ENCODE measurements at regions not wholly inside any gene's neighbourhood (a gene's known extent, or its start where the extent isn't known, plus 50 kb on each side); places are given as distances from the start of the nearest gene placed in this dataset.

- no peak for ATAC-seq
- H3K9me3 ChIP-seq = no peaks in the 10 kb centered on the region
- H3K4me1 ChIP-seq = peaks cover 0 to 7% of the 10 kb centered on the region in 2 donors
- H3K4me3 ChIP-seq = no peak overlapping the region
- in situ Hi-C loops (cut with MboI; ENCODE audit: low sequenced_read_pairs in 4 of 4) = no loop called here
- H3K27me3 ChIP-seq = no peaks in the 10 kb centered on the region
- no peaks in the 10 kb centered on the region for H3K36me3 ChIP-seq
- TF ChIP-seq, protein P1, sequence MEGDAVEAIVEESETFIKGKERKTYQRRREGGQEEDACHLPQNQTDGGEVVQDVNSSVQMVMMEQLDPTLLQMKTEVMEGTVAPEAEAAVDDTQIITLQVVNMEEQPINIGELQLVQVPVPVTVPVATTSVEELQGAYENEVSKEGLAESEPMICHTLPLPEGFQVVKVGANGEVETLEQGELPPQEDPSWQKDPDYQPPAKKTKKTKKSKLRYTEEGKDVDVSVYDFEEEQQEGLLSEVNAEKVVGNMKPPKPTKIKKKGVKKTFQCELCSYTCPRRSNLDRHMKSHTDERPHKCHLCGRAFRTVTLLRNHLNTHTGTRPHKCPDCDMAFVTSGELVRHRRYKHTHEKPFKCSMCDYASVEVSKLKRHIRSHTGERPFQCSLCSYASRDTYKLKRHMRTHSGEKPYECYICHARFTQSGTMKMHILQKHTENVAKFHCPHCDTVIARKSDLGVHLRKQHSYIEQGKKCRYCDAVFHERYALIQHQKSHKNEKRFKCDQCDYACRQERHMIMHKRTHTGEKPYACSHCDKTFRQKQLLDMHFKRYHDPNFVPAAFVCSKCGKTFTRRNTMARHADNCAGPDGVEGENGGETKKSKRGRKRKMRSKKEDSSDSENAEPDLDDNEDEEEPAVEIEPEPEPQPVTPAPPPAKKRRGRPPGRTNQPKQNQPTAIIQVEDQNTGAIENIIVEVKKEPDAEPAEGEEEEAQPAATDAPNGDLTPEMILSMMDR (IDR thresholded peaks at IDR 0.05 in 4 of 5, conservative IDR thresholded peaks at IDR 0.05 in 1 of 5) = no peak
- no peak for TF ChIP-seq POLR2A (IDR thresholded peaks at IDR 0.05)
- H3K27ac ChIP-seq = no peak overlapping the region
- no peak for DNase-seq
- intact Hi-C loops (cut with DNase I; ENCODE audit: low total_unique reads) = no loop called here
Measured at GRCh38 chr9:2479056-2479565, 142.5 kb upstream of the VLDLR start.

- in situ Hi-C loops (cut with MboI; ENCODE audit: low sequenced_read_pairs in 4 of 4) (no loop called here), intact Hi-C loops (cut with DNase I; ENCODE audit: low total_unique reads) (no loop called here)
- H3K4me3 ChIP-seq = no peak overlapping the region
- no peak for TF ChIP-seq POLR2A (IDR thresholded peaks at IDR 0.05)
- TF ChIP-seq, protein P1 (IDR thresholded peaks at IDR 0.05 in 4 of 5, conservative IDR thresholded peaks at IDR 0.05 in 1 of 5) = no peak
- ATAC-seq = no peak
- no peak overlapping the region for H3K27ac ChIP-seq
- no peaks in the 10 kb centered on the region for H3K36me3 ChIP-seq
- H3K4me1 ChIP-seq = peaks cover 0 to 7% of the 10 kb centered on the region in 2 donors
- no peaks in the 10 kb centered on the region for H3K9me3 ChIP-seq
- H3K27me3 ChIP-seq = no peaks in the 10 kb centered on the region
- DNase-seq = no peak
Measured at GRCh38 chr9:2480255-2480837, 141.2 kb upstream of the VLDLR start.

GRCh38 chr9:2481216-2481615 lies 140.4 kb upstream of the VLDLR start:
- no peaks in the 10 kb centered on the region for H3K27me3 ChIP-seq
- no peak overlapping the region for H3K4me3 ChIP-seq
- DNase-seq (no peak), ATAC-seq (no peak)
- TF ChIP-seq, protein P1 (IDR thresholded peaks at IDR 0.05 in 4 of 5, conservative IDR thresholded peaks at IDR 0.05 in 1 of 5) = no peak
- TF ChIP-seq POLR2A (IDR thresholded peaks at IDR 0.05) = no peak
- H3K36me3 ChIP-seq = no peaks in the 10 kb centered on the region
- intact Hi-C loops (cut with DNase I; ENCODE audit: low total_unique reads) = no loop called here
- H3K4me1 ChIP-seq = peaks cover 0 to 7% of the 10 kb centered on the region in 2 donors
- H3K9me3 ChIP-seq = no peaks in the 10 kb centered on the region
- H3K27ac ChIP-seq = no peak overlapping the region
- in situ Hi-C loops (cut with MboI; ENCODE audit: low sequenced_read_pairs in 4 of 4) = no loop called here

GRCh38 chr9:2486988-2487387 lies 134.6 kb upstream of the VLDLR start:
- in situ Hi-C loops (cut with MboI; ENCODE audit: low sequenced_read_pairs in 4 of 4) (no loop called here), intact Hi-C loops (cut with DNase I; ENCODE audit: low total_unique reads) (no loop called here)
- no peaks in the 10 kb centered on the region for H3K27me3 ChIP-seq
- H3K4me1 ChIP-seq = peaks cover 4 to 13% of the 10 kb centered on the region in 2 donors
- no peak overlapping the region for H3K27ac ChIP-seq
- ATAC-seq = no peak
- H3K4me3 ChIP-seq = no peak overlapping the region
- no peaks in the 10 kb centered on the region for H3K9me3 ChIP-seq
- no peak for DNase-seq
- TF ChIP-seq, protein P1 (IDR thresholded peaks at IDR 0.05 in 4 of 5, conservative IDR thresholded peaks at IDR 0.05 in 1 of 5) = no peak
- TF ChIP-seq POLR2A (IDR thresholded peaks at IDR 0.05) = no peak
- no peaks in the 10 kb centered on the region for H3K36me3 ChIP-seq

All from gastrocnemius medialis (tissue), 4 donors.